Ishikawa (cell line): ENCODE measurements at regions not wholly inside any gene's neighbourhood (a gene's known extent, or its start where the extent isn't known, plus 50 kb on each side); places are given as distances from the start of the nearest gene placed in this dataset.

Experiments
- EP300 ChIP-seq: IDR thresholded peaks from 2 replicates; pipeline ENCODE4 v1.6.1; 2012; ENCODE audit warnings: borderline replicate concordance
- USF1 ChIP-seq: IDR thresholded peaks from 2 replicates; pipeline ENCODE4 v1.6.1; 2012
- TF ChIP-seq, protein P1 (sequence below): IDR thresholded peaks from 2 replicates; pipeline ENCODE4 v1.6.1; 2012

- TF ChIP-seq USF1: no peak
- TF ChIP-seq, protein P1, sequence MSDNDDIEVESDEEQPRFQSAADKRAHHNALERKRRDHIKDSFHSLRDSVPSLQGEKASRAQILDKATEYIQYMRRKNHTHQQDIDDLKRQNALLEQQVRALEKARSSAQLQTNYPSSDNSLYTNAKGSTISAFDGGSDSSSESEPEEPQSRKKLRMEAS: no peak
- no peak for TF ChIP-seq EP300
Observed at GRCh38 chr5:82512025-82512424, 233.9 kb upstream of the RPS23 start.
